CD14-positive monocyte (primary cell): ENCODE measurements at regions not wholly inside any gene's neighbourhood (a gene's known extent, or its start where the extent isn't known, plus 50 kb on each side); places are given as distances from the start of the nearest gene placed in this dataset.

Experiments
- DNase-seq, 3 donors: peaks; one replicate each; pipeline ENCODE4 v3.0.0-alpha.2; 2011 to 2022
- H2AFZ ChIP-seq: 2 replicates; pipeline ENCODE4 v1.6.0; 2012; ENCODE audit warnings: mild to moderate bottlenecking, low read depth, low read length, inconsistent platforms; ENCODE audit not compliant: insufficient read depth, poor library complexity, severe bottlenecking
- H3K27ac ChIP-seq, 2 donors: 1 replicate in 1 of 2; 2 replicates in 1 of 2; pipeline ENCODE4 v1.5.1; 2012 to 2013; ENCODE audit warnings: low read length in 2 of 2, control low read depth in 1 of 2, inconsistent platforms in 1 of 2, low read depth in 1 of 2, mild to moderate bottlenecking in 1 of 2
- H3K27me3 ChIP-seq, 2 donors: one replicate each; pipeline versions ENCODE4 v1.6.0 to v1.6.1; 2011 to 2013; ENCODE audit warnings: low read length in 2 of 2; ENCODE audit not compliant: control insufficient read depth in 2 of 2, insufficient read depth in 2 of 2
- H3K36me3 ChIP-seq, 2 donors: replicated peaks in 1 of 2; 1 replicate in 1 of 2; 2 replicates in 1 of 2; pipeline versions ENCODE4 v1.5.1 to v1.6.1; 2012 to 2013; ENCODE audit warnings: low read length in 2 of 2, control low read depth in 1 of 2, inconsistent platforms in 1 of 2, mild to moderate bottlenecking in 1 of 2; ENCODE audit not compliant: insufficient read depth in 2 of 2, control insufficient read depth in 1 of 2
- H3K4me1 ChIP-seq, 2 donors: 1 replicate in 1 of 2; 2 replicates in 1 of 2; pipeline versions ENCODE4 v1.5.1 to v1.6.1; 2012 to 2013; ENCODE audit warnings: low read length in 2 of 2, control low read depth in 1 of 2, inconsistent platforms in 1 of 2, mild to moderate bottlenecking in 1 of 2, moderate library complexity in 1 of 2; ENCODE audit not compliant: insufficient read depth in 2 of 2, control insufficient read depth in 1 of 2
- H3K4me2 ChIP-seq: replicated peaks from 2 replicates; pipeline ENCODE3; 2012; ENCODE audit warnings: low read length, moderate library complexity, mild to moderate bottlenecking; ENCODE audit not compliant: poor library complexity, severe bottlenecking; ENCODE audit errors: extremely low read depth
- H3K4me3 ChIP-seq, 3 experiments: fragments of 200-600 bp in 1 of 3; sonication (generic) in 1 of 3; replicated peaks in 1 of 3; 1 replicate in 2 of 3; 2 replicates in 1 of 3; pipeline ENCODE4 v1.5.1; 2011 to 2013; ENCODE audit warnings: low read length in 3 of 3, mild to moderate bottlenecking in 3 of 3, control low read depth in 2 of 3, low read depth in 2 of 3, inconsistent platforms in 1 of 3, moderate library complexity in 1 of 3
- H3K79me2 ChIP-seq: 2 replicates; pipeline ENCODE4 v1.6.0; 2012; ENCODE audit warnings: mild to moderate bottlenecking, control low read depth, inconsistent platforms, low read length, moderate library complexity; ENCODE audit not compliant: insufficient read depth
- H3K9ac ChIP-seq: 2 replicates; pipeline ENCODE4 v1.6.0; 2017; ENCODE audit warnings: low read length, mild to moderate bottlenecking; ENCODE audit not compliant: insufficient read depth, poor library complexity, severe bottlenecking
- H3K9me3 ChIP-seq, 2 donors: replicated peaks in 1 of 2; 1 replicate in 1 of 2; 2 replicates in 1 of 2; pipeline versions ENCODE4 v1.5.1 to v1.6.1; 2012 to 2013; ENCODE audit warnings: low read length in 2 of 2, control low read depth in 1 of 2; ENCODE audit not compliant: control insufficient read depth in 1 of 2, insufficient read depth in 1 of 2
- H4K20me1 ChIP-seq: 2 replicates; pipeline ENCODE4 v1.6.0; 2012; ENCODE audit warnings: mild to moderate bottlenecking, low read length, control low read depth, moderate library complexity; ENCODE audit not compliant: insufficient read depth
- H3K27ac Mint-ChIP-seq, 7 donors: one replicate each; pipeline ENCODE4 v1.8.0; 2020; ENCODE audit warnings: mild to moderate bottlenecking in 7 of 7, mixed read lengths in 7 of 7, moderate library complexity in 6 of 7, inconsistent platforms in 2 of 7
- H3K27me3 Mint-ChIP-seq, 3 donors: one replicate each; pipeline ENCODE4 v1.8.0; 2021 to 2022; ENCODE audit warnings: low read depth in 3 of 3, mild to moderate bottlenecking in 3 of 3, mixed read lengths in 3 of 3, moderate library complexity in 3 of 3, inconsistent platforms in 1 of 3
- H3K36me3 Mint-ChIP-seq, 2 donors: one replicate each; pipeline ENCODE4 v1.8.0; 2020; ENCODE audit warnings: mixed read lengths in 2 of 2, inconsistent platforms in 1 of 2, mild to moderate bottlenecking in 1 of 2
- H3K4me1 Mint-ChIP-seq: one replicate; pipeline ENCODE4 v1.8.0; 2020; ENCODE audit warnings: mild to moderate bottlenecking, mixed read lengths
- H3K4me3 Mint-ChIP-seq, 2 donors: one replicate each; pipeline ENCODE4 v1.8.0; 2020; ENCODE audit warnings: mild to moderate bottlenecking in 2 of 2, mixed read lengths in 2 of 2, moderate library complexity in 1 of 2
- H3K9me3 Mint-ChIP-seq, 7 donors: one replicate each; pipeline ENCODE4 v1.8.0; 2020 to 2022; ENCODE audit warnings: mixed read lengths in 7 of 7, mild to moderate bottlenecking in 6 of 7, moderate library complexity in 6 of 7, inconsistent platforms in 2 of 7
- WGBS: methylation state at CpG from one replicate; pipeline ENCODE4 v1.1.5; 2013; ENCODE audit warnings: missing lambda C conversion rate; ENCODE audit not compliant: insufficient coverage; 5-methylcytosine and 5-hydroxymethylcytosine counted together
- intact Hi-C, 2 donors: fragments of 100-400 bp; cut with micrococcal nuclease; formaldehyde crosslinking; loops; one replicate each; pipeline versions ENCODE4 v1.15.0 to v1.15.1; 2023
- TF ChIP-seq, protein P1 (sequence below): fragments of 200-600 bp; IDR thresholded peaks from one replicate; pipeline ENCODE4 v1.8.0; 2022; ENCODE audit warnings: antibody characterized with exemption, mild to moderate bottlenecking

DNA sequence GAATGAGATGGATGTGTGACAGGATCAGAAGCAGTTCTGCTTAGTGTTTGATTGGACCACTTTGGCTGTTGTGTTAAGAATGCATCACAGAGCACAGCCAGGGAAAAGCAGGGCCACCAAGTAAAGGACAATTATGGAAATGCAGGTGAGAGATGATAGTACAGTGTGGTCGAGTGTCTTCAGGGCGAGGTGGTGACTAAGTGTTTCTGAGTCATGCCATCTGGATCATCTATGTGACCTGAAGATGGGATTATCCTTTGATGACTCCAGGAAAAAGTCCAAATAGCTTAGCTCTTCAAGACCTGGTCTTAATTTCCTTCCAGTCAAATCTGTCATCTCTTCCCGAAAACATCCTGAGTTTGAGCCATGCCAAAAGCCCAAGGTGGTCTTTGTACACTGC is 523.2 kb upstream of the IGFBP3 start:
- TF ChIP-seq, protein P1, sequence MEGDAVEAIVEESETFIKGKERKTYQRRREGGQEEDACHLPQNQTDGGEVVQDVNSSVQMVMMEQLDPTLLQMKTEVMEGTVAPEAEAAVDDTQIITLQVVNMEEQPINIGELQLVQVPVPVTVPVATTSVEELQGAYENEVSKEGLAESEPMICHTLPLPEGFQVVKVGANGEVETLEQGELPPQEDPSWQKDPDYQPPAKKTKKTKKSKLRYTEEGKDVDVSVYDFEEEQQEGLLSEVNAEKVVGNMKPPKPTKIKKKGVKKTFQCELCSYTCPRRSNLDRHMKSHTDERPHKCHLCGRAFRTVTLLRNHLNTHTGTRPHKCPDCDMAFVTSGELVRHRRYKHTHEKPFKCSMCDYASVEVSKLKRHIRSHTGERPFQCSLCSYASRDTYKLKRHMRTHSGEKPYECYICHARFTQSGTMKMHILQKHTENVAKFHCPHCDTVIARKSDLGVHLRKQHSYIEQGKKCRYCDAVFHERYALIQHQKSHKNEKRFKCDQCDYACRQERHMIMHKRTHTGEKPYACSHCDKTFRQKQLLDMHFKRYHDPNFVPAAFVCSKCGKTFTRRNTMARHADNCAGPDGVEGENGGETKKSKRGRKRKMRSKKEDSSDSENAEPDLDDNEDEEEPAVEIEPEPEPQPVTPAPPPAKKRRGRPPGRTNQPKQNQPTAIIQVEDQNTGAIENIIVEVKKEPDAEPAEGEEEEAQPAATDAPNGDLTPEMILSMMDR: no peak
- Histone ChIP-seq H3K36me3 (no peaks in the 10 kb centered on the region), H3K27me3 (no peaks in the 10 kb centered on the region), H3K4me1 (no peaks in the 10 kb centered on the region), H4K20me1 (no peaks in the 10 kb centered on the region), H3K27ac (no peak overlapping the region), H3K9me3 (peaks cover 13% of the 10 kb centered on the region in 2 donors), H3K4me3 (no peak overlapping the region), H3K4me2 (no peak overlapping the region), H2AFZ (no peak overlapping the region), H3K9ac (no peak overlapping the region), H3K79me2 (no peaks in the 10 kb centered on the region)
- WGBS: 97% methylated on average over 3 of the region's 3 CpGs
- intact Hi-C loops: no loop called here
- Mint-ChIP-seq H3K4me1 (no peaks in the 10 kb centered on the region), H3K9me3 (peaks cover 6 to 21% (median 13%) of the 10 kb centered on the region in 7 donors), H3K36me3 (no peaks in the 10 kb centered on the region), H3K4me3 (no peak overlapping the region), H3K27ac (no peak overlapping the region), H3K27me3 (no peaks in the 10 kb centered on the region)
- DNase-seq: no peak

DNA sequence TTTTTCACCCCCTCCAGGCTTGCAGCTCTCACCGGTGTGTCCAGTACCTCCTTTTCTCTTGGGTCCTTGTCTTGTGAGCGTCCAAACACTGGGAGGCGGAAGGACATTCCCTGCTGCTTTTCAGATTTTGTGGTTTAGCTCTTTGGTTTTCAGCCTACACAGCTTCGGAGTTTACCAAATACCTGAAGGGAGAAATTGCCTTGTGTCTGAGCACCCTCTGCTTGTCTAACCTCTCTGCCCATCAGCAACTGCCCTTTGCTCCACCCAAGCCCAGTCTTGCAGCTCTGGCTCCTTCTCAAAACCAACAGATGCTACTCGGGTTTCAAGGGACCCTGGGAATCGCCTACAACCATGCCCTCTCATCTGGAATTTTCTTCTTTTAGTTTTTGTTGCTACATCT is 519.1 kb upstream of the IGFBP3 start:
- intact Hi-C loops: no loop called here
- H2AFZ ChIP-seq: no peak overlapping the region
- peaks cover 0 to 1% (median 0%) of the 10 kb centered on the region in 3 donors for H3K27me3 Mint-ChIP-seq
- TF ChIP-seq, protein P1: no peak
- peaks cover 5 to 8% of the 10 kb centered on the region in 2 donors for H3K9me3 ChIP-seq
- no peaks in the 10 kb centered on the region for H3K36me3 Mint-ChIP-seq
- no peak overlapping the region for H3K27ac ChIP-seq
- H3K4me2 ChIP-seq: no peak overlapping the region
- H3K36me3 ChIP-seq: no peaks in the 10 kb centered on the region
- H3K4me3 Mint-ChIP-seq: no peak overlapping the region
- no peaks in the 10 kb centered on the region for H3K27me3 ChIP-seq
- no peak overlapping the region for H3K4me3 ChIP-seq
- H3K9ac ChIP-seq: no peak overlapping the region
- WGBS: 93% methylated on average over 4 of the region's 6 CpGs
- no peaks in the 10 kb centered on the region for H3K4me1 ChIP-seq
- no peaks in the 10 kb centered on the region for H3K79me2 ChIP-seq
- no peaks in the 10 kb centered on the region for H3K4me1 Mint-ChIP-seq
- H4K20me1 ChIP-seq: no peaks in the 10 kb centered on the region
- peaks cover 0 to 16% (median 8%) of the 10 kb centered on the region in 7 donors for H3K9me3 Mint-ChIP-seq
- no peak for DNase-seq
- no peak overlapping the region for H3K27ac Mint-ChIP-seq
